Tibial nerve (tissue), 4 donors: ENCODE measurements at regions not wholly inside any gene's neighbourhood (a gene's known extent, or its start where the extent isn't known, plus 50 kb on each side); places are given as distances from the start of the nearest gene placed in this dataset.

Experiments
- CTCF ChIP-seq, 5 experiments: fragments of 200-600 bp in 3 of 5; fragments of 450-650 bp in 2 of 5; sonication (generic) in 3 of 5; IDR thresholded peaks; one replicate each; pipeline ENCODE4 v1.5.1; 2016 to 2019; ENCODE audit warnings: antibody characterized with exemption in 5 of 5, mild to moderate bottlenecking in 3 of 5, moderate library complexity in 2 of 5
- EP300 ChIP-seq, 2 donors: sonication (generic); formaldehyde crosslinking; IDR thresholded peaks; one replicate each; pipeline ENCODE4 v1.6.1; 2017; ENCODE audit warnings: antibody characterized with exemption in 2 of 2, mild to moderate bottlenecking in 1 of 2
- POLR2A ChIP-seq, 2 donors: fragments of 450-650 bp; IDR thresholded peaks; one replicate each; pipeline ENCODE4 v1.6.1; 2017; ENCODE audit warnings: antibody characterized with exemption in 2 of 2, mild to moderate bottlenecking in 2 of 2, moderate library complexity in 2 of 2

GRCh38 chr11:112401036-112401769, 140.5 kb upstream of the PLET1 start:
- TF ChIP-seq CTCF (IDR thresholded peaks at IDR 0.05) (no peak), POLR2A (IDR thresholded peaks at IDR 0.05) (no peak), EP300 (IDR thresholded peaks at IDR 0.05) (no peak)
